ENCODE measurements at regions not wholly inside any gene's neighbourhood (a gene's known extent, or its start where the extent isn't known, plus 50 kb on each side); places are given as distances from the start of the nearest gene placed in this dataset.

DNA sequence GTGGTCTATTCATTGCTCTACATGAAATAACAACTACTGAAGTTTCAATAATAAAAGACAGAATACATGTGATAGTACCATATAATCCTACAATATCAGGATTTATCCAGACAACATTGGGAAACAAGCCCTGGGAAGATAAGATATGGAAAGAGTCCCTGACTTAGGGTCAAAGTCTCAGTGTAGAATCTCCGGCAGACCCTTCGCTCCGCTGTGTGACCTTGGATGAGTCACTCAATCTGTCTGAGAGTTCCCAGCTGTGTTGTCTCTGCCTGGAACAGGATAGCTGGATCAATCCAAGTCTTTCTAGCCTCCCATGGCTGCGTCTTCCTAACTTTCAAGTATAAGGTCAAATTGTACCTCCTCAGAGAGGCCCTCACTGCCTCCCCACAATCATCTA is 335.9 kb downstream of the TMEM114 start:
- no peak for ATAC-seq
- Histone ChIP-seq H3K27ac (no peak overlapping the region), H3K4me2 (no peak overlapping the region), H3K4me1 (no peaks in the 10 kb centered on the region), H3K4me3 (no peak overlapping the region), H3K9me3 (no peaks in the 10 kb centered on the region)
- no peak for TF ChIP-seq CBX2 (IDR thresholded peaks at IDR 0.05; ENCODE audit: borderline replicate concordance, low read depth)
- TF ChIP-seq JUN (IDR thresholded peaks at IDR 0.05): no peak
- no peak for TF ChIP-seq HEYL (CRISPR knock-in tag; IDR thresholded peaks at IDR 0.05)
- no peak for TF ChIP-seq FOSL2 (IDR thresholded peaks at IDR 0.05)
- no peak for TF ChIP-seq FOSL2 (CRISPR knock-in tag; IDR thresholded peaks at IDR 0.05)
- TF ChIP-seq FOSB (CRISPR knock-in tag; IDR thresholded peaks at IDR 0.05): no peak
- no peak for TF ChIP-seq KDM5A (IDR thresholded peaks at IDR 0.05)
- TF ChIP-seq CHD4 (IDR thresholded peaks at IDR 0.05; ENCODE audit: borderline replicate concordance): no peak
- TF ChIP-seq ZSCAN20 (CRISPR knock-in tag; IDR thresholded peaks at IDR 0.05): no peak
- TF ChIP-seq NR3C1 (IDR thresholded peaks at IDR 0.05): no peak
- no peak for TF ChIP-seq MAZ (IDR thresholded peaks at IDR 0.05; ENCODE audit: borderline replicate concordance, low read depth, low read length)
- no peak for TF ChIP-seq FOXS1 (CRISPR knock-in tag; IDR thresholded peaks at IDR 0.05)
- TF ChIP-seq KDM1A (IDR thresholded peaks at IDR 0.05; ENCODE audit: low read depth): no peak
- no peak for TF ChIP-seq HOXB13 (CRISPR knock-in tag; IDR thresholded peaks at IDR 0.05; ENCODE audit: low read depth)
- TF ChIP-seq, protein P1, sequence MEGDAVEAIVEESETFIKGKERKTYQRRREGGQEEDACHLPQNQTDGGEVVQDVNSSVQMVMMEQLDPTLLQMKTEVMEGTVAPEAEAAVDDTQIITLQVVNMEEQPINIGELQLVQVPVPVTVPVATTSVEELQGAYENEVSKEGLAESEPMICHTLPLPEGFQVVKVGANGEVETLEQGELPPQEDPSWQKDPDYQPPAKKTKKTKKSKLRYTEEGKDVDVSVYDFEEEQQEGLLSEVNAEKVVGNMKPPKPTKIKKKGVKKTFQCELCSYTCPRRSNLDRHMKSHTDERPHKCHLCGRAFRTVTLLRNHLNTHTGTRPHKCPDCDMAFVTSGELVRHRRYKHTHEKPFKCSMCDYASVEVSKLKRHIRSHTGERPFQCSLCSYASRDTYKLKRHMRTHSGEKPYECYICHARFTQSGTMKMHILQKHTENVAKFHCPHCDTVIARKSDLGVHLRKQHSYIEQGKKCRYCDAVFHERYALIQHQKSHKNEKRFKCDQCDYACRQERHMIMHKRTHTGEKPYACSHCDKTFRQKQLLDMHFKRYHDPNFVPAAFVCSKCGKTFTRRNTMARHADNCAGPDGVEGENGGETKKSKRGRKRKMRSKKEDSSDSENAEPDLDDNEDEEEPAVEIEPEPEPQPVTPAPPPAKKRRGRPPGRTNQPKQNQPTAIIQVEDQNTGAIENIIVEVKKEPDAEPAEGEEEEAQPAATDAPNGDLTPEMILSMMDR (IDR thresholded peaks at IDR 0.05): no peak
- no peak for TF ChIP-seq HOXB5 (CRISPR knock-in tag; IDR thresholded peaks at IDR 0.05)
- TF ChIP-seq ZFP36 (IDR thresholded peaks at IDR 0.05; ENCODE audit: borderline replicate concordance, partially characterized antibody): no peak
- TF ChIP-seq NPAS2 (CRISPR knock-in tag; IDR thresholded peaks at IDR 0.05; ENCODE audit: borderline replicate concordance): no peak
- no peak for FAIRE-seq
- WGBS (ENCODE audit: missing lambda C conversion rate): 7% methylated on average over 4 of the region's 4 CpGs
- CTCF ChIA-PET: no interaction called here
- POLR2A ChIA-PET: no interaction called here
- no peak for DNase-seq (ENCODE audit: low read depth in 1 of 2, low spot score in 1 of 2)

DNA sequence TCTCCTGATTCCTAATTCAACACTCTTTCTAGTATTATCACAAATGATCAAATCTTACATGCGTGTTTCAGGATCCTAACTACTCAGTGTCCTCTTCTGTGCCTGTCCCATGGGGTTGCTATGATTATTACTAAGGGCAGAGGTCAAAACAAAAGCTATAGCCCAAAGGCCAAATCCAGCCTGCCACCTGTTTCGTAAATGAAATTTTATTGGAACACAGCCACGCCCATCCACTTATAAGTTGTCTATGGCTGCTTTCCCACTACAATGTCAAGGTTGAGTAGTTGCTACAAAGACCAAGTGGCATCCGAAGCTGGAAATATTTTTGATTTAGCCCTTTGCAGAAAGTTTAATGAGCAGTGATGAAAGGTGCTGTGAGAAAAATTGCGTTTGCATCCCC is 336.6 kb downstream of the TMEM114 start:
- Histone ChIP-seq H3K4me2 (no peak overlapping the region), H3K4me1 (no peaks in the 10 kb centered on the region), H3K9me3 (no peaks in the 10 kb centered on the region), H3K27ac (no peak overlapping the region), H3K4me3 (no peak overlapping the region)
- CTCF ChIA-PET: no interaction called here
- FAIRE-seq (no peak), DNase-seq (ENCODE audit: low read depth in 1 of 2, low spot score in 1 of 2) (no peak), ATAC-seq (no peak)
- no peak for TF ChIP-seq EHMT2 (IDR thresholded peaks at IDR 0.05; ENCODE audit: low read depth)
- TF ChIP-seq HOXB13 (CRISPR knock-in tag; IDR thresholded peaks at IDR 0.05; ENCODE audit: low read depth): no peak
- TF ChIP-seq, protein P2, sequence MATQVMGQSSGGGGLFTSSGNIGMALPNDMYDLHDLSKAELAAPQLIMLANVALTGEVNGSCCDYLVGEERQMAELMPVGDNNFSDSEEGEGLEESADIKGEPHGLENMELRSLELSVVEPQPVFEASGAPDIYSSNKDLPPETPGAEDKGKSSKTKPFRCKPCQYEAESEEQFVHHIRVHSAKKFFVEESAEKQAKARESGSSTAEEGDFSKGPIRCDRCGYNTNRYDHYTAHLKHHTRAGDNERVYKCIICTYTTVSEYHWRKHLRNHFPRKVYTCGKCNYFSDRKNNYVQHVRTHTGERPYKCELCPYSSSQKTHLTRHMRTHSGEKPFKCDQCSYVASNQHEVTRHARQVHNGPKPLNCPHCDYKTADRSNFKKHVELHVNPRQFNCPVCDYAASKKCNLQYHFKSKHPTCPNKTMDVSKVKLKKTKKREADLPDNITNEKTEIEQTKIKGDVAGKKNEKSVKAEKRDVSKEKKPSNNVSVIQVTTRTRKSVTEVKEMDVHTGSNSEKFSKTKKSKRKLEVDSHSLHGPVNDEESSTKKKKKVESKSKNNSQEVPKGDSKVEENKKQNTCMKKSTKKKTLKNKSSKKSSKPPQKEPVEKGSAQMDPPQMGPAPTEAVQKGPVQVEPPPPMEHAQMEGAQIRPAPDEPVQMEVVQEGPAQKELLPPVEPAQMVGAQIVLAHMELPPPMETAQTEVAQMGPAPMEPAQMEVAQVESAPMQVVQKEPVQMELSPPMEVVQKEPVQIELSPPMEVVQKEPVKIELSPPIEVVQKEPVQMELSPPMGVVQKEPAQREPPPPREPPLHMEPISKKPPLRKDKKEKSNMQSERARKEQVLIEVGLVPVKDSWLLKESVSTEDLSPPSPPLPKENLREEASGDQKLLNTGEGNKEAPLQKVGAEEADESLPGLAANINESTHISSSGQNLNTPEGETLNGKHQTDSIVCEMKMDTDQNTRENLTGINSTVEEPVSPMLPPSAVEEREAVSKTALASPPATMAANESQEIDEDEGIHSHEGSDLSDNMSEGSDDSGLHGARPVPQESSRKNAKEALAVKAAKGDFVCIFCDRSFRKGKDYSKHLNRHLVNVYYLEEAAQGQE (IDR thresholded peaks at IDR 0.05): no peak
- TF ChIP-seq RFX5 (IDR thresholded peaks at IDR 0.05): no peak
- no peak for TF ChIP-seq SMC3 (IDR thresholded peaks at IDR 0.05)
- TF ChIP-seq SREBF2 (IDR thresholded peaks at IDR 0.05): no peak
- TF ChIP-seq, protein P3, sequence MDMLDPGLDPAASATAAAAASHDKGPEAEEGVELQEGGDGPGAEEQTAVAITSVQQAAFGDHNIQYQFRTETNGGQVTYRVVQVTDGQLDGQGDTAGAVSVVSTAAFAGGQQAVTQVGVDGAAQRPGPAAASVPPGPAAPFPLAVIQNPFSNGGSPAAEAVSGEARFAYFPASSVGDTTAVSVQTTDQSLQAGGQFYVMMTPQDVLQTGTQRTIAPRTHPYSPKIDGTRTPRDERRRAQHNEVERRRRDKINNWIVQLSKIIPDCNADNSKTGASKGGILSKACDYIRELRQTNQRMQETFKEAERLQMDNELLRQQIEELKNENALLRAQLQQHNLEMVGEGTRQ (IDR thresholded peaks at IDR 0.05): no peak
- TF ChIP-seq CBX2 (IDR thresholded peaks at IDR 0.05; ENCODE audit: borderline replicate concordance, low read depth): no peak
- POLR2A ChIA-PET: no interaction called here
- 9% methylated on average over 5 of the region's 5 CpGs for WGBS (ENCODE audit: missing lambda C conversion rate)

All from A549 (cell line).